Endothelial cell of umbilical vein (primary cell): ENCODE measurements at regions not wholly inside any gene's neighbourhood (a gene's known extent, or its start where the extent isn't known, plus 50 kb on each side); places are given as distances from the start of the nearest gene placed in this dataset.

Experiments
- BruUV-seq: library from RNA; stranded (reverse); fragments of 400-500 nt; replicated peaks from 2 replicates; lab custom pipeline; 2021; lab: Mats Ljungman, UMichigan
- CTCF ChIA-PET: fragments of 300-600, 350-600 bp; sonication (Branson Sonifier 250); formaldehyde crosslinking; loops from one replicate; lab custom pipeline; 2021; ENCODE audit warnings: antibody characterized with exemption, inconsistent platforms; lab: Charles Lee
- POLR2A ChIA-PET: fragments of 300-600, 350-600 bp; sonication (Branson Sonifier 250); formaldehyde crosslinking; loops from one replicate; lab custom pipeline; 2021; ENCODE audit warnings: antibody characterized with exemption, inconsistent platforms; lab: Charles Lee
- DNase-seq: peaks from one replicate; pipeline ENCODE4 v3.0.0-alpha.2; 2011; ENCODE audit warnings: low read depth, low spot score
- FAIRE-seq: peaks from 2 replicates; lab custom pipeline; 2011; peaks lifted over from hg19 to GRCh38; lab: Jason Lieb, UNC
- H2AFZ ChIP-seq: 2 replicates; pipeline ENCODE4 v1.6.0; 2012; ENCODE audit warnings: low read depth, low read length, control low read depth, inconsistent platforms
- H3K27ac ChIP-seq: 2 replicates; pipeline ENCODE4 v1.5.1; 2011; ENCODE audit warnings: low read depth, mild to moderate bottlenecking, control low read depth, low read length, moderate library complexity; ENCODE audit not compliant: insufficient read depth
- H3K27me3 ChIP-seq, 2 experiments: 2 replicates each; pipeline versions ENCODE4 v1.6.0 to v1.6.1; 2011; ENCODE audit warnings: low read length in 2 of 2, mixed read lengths in 1 of 2; ENCODE audit not compliant: control insufficient read depth in 2 of 2, insufficient read depth in 2 of 2
- H3K36me3 ChIP-seq, 2 experiments: 2 replicates in 1 of 2; 3 replicates in 1 of 2; pipeline ENCODE4 v1.5.1; 2011; ENCODE audit warnings: low read length in 2 of 2, mild to moderate bottlenecking in 1 of 2, moderate library complexity in 1 of 2; ENCODE audit not compliant: control insufficient read depth in 2 of 2, insufficient read depth in 2 of 2; ENCODE audit errors: extremely low read depth in 1 of 2
- H3K4me1 ChIP-seq: 3 replicates; pipeline ENCODE4 v1.5.1; 2011; ENCODE audit warnings: mild to moderate bottlenecking, low read length; ENCODE audit not compliant: control insufficient read depth, insufficient read depth; ENCODE audit errors: extremely low read depth
- H3K4me2 ChIP-seq: 2 replicates; pipeline ENCODE4 v1.6.1; 2011; ENCODE audit warnings: low read length, control low read depth, mixed read lengths; ENCODE audit not compliant: insufficient read depth
- H3K4me3 ChIP-seq, 3 experiments: fragments of 200-600 bp in 1 of 3; sonication (generic), shearing (Covaris generic) in 1 of 3; replicated peaks in 1 of 3; 2 replicates each; pipeline ENCODE4 v1.5.1; 2011 to 2016; ENCODE audit warnings: control low read depth in 3 of 3, low read length in 3 of 3, mild to moderate bottlenecking in 2 of 3, inconsistent platforms in 1 of 3, low read depth in 1 of 3, moderate library complexity in 1 of 3; ENCODE audit not compliant: insufficient read depth in 1 of 3
- H3K79me2 ChIP-seq: 2 replicates; pipeline ENCODE4 v1.6.0; 2012; ENCODE audit warnings: low read length, inconsistent platforms; ENCODE audit not compliant: control insufficient read depth, insufficient read depth
- H3K9ac ChIP-seq: replicated peaks from 2 replicates; pipeline ENCODE3; 2011; ENCODE audit warnings: low read length, control low read depth; ENCODE audit not compliant: insufficient read depth; ENCODE audit errors: extremely low read depth
- H3K9me1 ChIP-seq: replicated peaks from 3 replicates; pipeline ENCODE4 v1.6.0; 2011; ENCODE audit warnings: mild to moderate bottlenecking, low read length; ENCODE audit not compliant: control insufficient read depth, insufficient read depth; ENCODE audit errors: extremely low read depth
- H3K9me3 ChIP-seq: replicated peaks from 2 replicates; pipeline ENCODE4 v1.5.1; 2012; ENCODE audit warnings: low read length, inconsistent platforms; ENCODE audit not compliant: control insufficient read depth, insufficient read depth
- H4K20me1 ChIP-seq: replicated peaks from 2 replicates; pipeline ENCODE3; 2011; ENCODE audit warnings: mild to moderate bottlenecking, low read length; ENCODE audit not compliant: control insufficient read depth, insufficient read depth; ENCODE audit errors: extremely low read depth
- CTCF ChIP-seq, 2 donors: IDR thresholded peaks; 1 replicate in 1 of 2; 2 replicates in 1 of 2; pipeline ENCODE4 v1.5.1; 2011; ENCODE audit warnings: low read length in 2 of 2, mild to moderate bottlenecking in 2 of 2, moderate library complexity in 2 of 2, control low read depth in 1 of 2, inconsistent platforms in 1 of 2, low read depth in 1 of 2; ENCODE audit not compliant: insufficient read depth in 1 of 2; ENCODE audit errors: extremely low read depth in 1 of 2
- EZH2 ChIP-seq: IDR thresholded peaks from 2 replicates; pipeline ENCODE4 v1.6.1; 2012; ENCODE audit warnings: borderline replicate concordance, low read depth, mild to moderate bottlenecking, moderate library complexity, low read length, inconsistent platforms; ENCODE audit not compliant: severe bottlenecking
- MAX ChIP-seq: IDR thresholded peaks from 2 replicates; pipeline ENCODE4 v1.6.1; 2011; ENCODE audit not compliant: insufficient read depth, insufficient read length
- MYC ChIP-seq: IDR thresholded peaks from one replicate; pipeline ENCODE4 v1.6.1; 2011; ENCODE audit warnings: mild to moderate bottlenecking, low read depth, low read length
- POLR2A ChIP-seq: IDR thresholded peaks from 2 replicates; pipeline ENCODE4 v1.6.1; 2012; ENCODE audit warnings: low read depth, mild to moderate bottlenecking, control low read depth, low read length
- dilution Hi-C: fragments of 300-500 bp; cut with MboI; formaldehyde crosslinking; loops from one replicate; pipeline ENCODE4 v1.15.0; 2019; ENCODE audit warnings: low sequenced_read_pairs; ENCODE audit not compliant: extremely low pct_ligation_motif_present
- intact Hi-C: fragments of 100-400 bp; cut with micrococcal nuclease; formaldehyde crosslinking; loops from one replicate; pipeline ENCODE4 v1.10.0; 2022

GRCh38 chr4:81844717-81845116 is 373.0 kb upstream of the RASGEF1B start:
- dilution Hi-C loops (no loop called here), intact Hi-C loops (loop anchor here (1.0 to 2.0 kb wide), 3 partner anchors 358 to 438 kb away; no protein-coding TSS in a partner anchor)
- TF ChIP-seq EZH2 (no peak), CTCF (IDR thresholded peaks at IDR 0.05; ENCODE audit: extremely low read depth in 1 of 2, insufficient read depth in 1 of 2, low read depth in 1 of 2, low read length in 2 of 2) (peak; percentile 55 to 57), MYC (no peak), MAX (no peak), POLR2A (no peak)
- no peaks in the 10 kb centered on the region for H3K27me3 ChIP-seq
- no TSS peak for BruUV-seq
- no peaks in the 10 kb centered on the region for H3K9me1 ChIP-seq
- H3K9me3 ChIP-seq: no peaks in the 10 kb centered on the region
- no peak overlapping the region for H3K27ac ChIP-seq
- DNase-seq: peak; percentile 79
- H3K4me3 ChIP-seq: no peak overlapping the region
- peak; percentile 92 for FAIRE-seq
- no peaks in the 10 kb centered on the region for H3K79me2 ChIP-seq
- H3K4me1 ChIP-seq: no peaks in the 10 kb centered on the region
- H2AFZ ChIP-seq: no peak overlapping the region
- H3K36me3 ChIP-seq: no peaks in the 10 kb centered on the region
- H3K4me2 ChIP-seq: no peak overlapping the region
- ChIA-PET CTCF (interaction anchor here (0.9 to 6.1 kb wide), 11 partner anchors 9 to 516 kb away, joined by 3 to 184 read pairs (median 4); partner anchors contain the start of gene RASGEF1B), POLR2A (no interaction called here)
- no peak overlapping the region for H3K9ac ChIP-seq
- H4K20me1 ChIP-seq: no peaks in the 10 kb centered on the region
